ENCODE measurements at regions not wholly inside any gene's neighbourhood (a gene's known extent, or its start where the extent isn't known, plus 50 kb on each side); places are given as distances from the start of the nearest gene placed in this dataset.
"Not testable (repeated sequence)": the region's sequence is repeated elsewhere in the genome, so short reads cannot be mapped to it uniquely, and the experiment has no call there.

GRCh38 chrX:128699716-128700285, 647.6 kb upstream of the ACTRT1 start:
- ATAC-seq (ENCODE audit: low read depth in 2 of 2) (no peak), DNase-seq (no peak)
- Mint-ChIP-seq H3K27ac (no peak overlapping the region), H3K4me3 (no peak overlapping the region), H3K27me3 (no peaks in the 10 kb centered on the region), H3K4me1 (no peaks in the 10 kb centered on the region), H3K9me3 (peaks cover 0 to 5% (median 0%) of the 10 kb centered on the region in 7 donors), H3K36me3 (no peaks in the 10 kb centered on the region)
- Histone ChIP-seq H3K27ac (ENCODE audit: insufficient read depth, low read length, poor library complexity, severe bottlenecking) (no peak overlapping the region), H3K4me1 (ENCODE audit: control insufficient read depth, insufficient read depth, low read length, poor library complexity, severe bottlenecking) (no peaks in the 10 kb centered on the region), H3K27me3 (ENCODE audit: control insufficient read depth, insufficient read depth, low read length) (no peaks in the 10 kb centered on the region), H3K9me3 (ENCODE audit: control insufficient read depth in 2 of 2, low read length in 2 of 2) (no peaks in the 10 kb centered on the region), H3K4me3 (ENCODE audit: low read depth, low read length) (no peak overlapping the region), H3K36me3 (ENCODE audit: control insufficient read depth, insufficient read depth, low read length) (no peaks in the 10 kb centered on the region)

- Histone ChIP-seq H3K36me3 (ENCODE audit: control insufficient read depth, insufficient read depth, low read length) (no peaks in the 10 kb centered on the region), H3K9me3 (ENCODE audit: control insufficient read depth in 2 of 2, low read length in 2 of 2) (no peaks in the 10 kb centered on the region), H3K4me1 (ENCODE audit: control insufficient read depth, insufficient read depth, low read length, poor library complexity, severe bottlenecking) (no peaks in the 10 kb centered on the region), H3K27ac (ENCODE audit: insufficient read depth, low read length, poor library complexity, severe bottlenecking) (no peak overlapping the region), H3K27me3 (ENCODE audit: control insufficient read depth, insufficient read depth, low read length) (no peaks in the 10 kb centered on the region), H3K4me3 (ENCODE audit: low read depth, low read length) (no peak overlapping the region)
- Mint-ChIP-seq H3K9me3 (peaks cover 0 to 7% (median 0%) of the 10 kb centered on the region in 7 donors), H3K27ac (no peak overlapping the region), H3K4me3 (no peak overlapping the region), H3K4me1 (no peaks in the 10 kb centered on the region), H3K36me3 (no peaks in the 10 kb centered on the region), H3K27me3 (no peaks in the 10 kb centered on the region)
- ATAC-seq (ENCODE audit: low read depth in 2 of 2) = no peak
- no peak for DNase-seq
Observed at GRCh38 chrX:128698573-128699181, 646.5 kb upstream of the ACTRT1 start.

GRCh38 chrX:128691872-128692271, 639.7 kb upstream of the ACTRT1 start:
- Histone ChIP-seq H3K4me3 (ENCODE audit: low read depth, low read length) (no peak overlapping the region), H3K4me1 (ENCODE audit: control insufficient read depth, insufficient read depth, low read length, poor library complexity, severe bottlenecking) (no peaks in the 10 kb centered on the region), H3K36me3 (ENCODE audit: control insufficient read depth, insufficient read depth, low read length) (no peaks in the 10 kb centered on the region), H3K9me3 (ENCODE audit: control insufficient read depth in 2 of 2, low read length in 2 of 2) (no peaks in the 10 kb centered on the region), H3K27ac (ENCODE audit: insufficient read depth, low read length, poor library complexity, severe bottlenecking) (no peak overlapping the region), H3K27me3 (ENCODE audit: control insufficient read depth, insufficient read depth, low read length) (no peaks in the 10 kb centered on the region)
- Mint-ChIP-seq H3K4me3 (no peak overlapping the region), H3K4me1 (no peaks in the 10 kb centered on the region), H3K36me3 (no peaks in the 10 kb centered on the region), H3K9me3 (peaks cover 0 to 2% (median 0%) of the 10 kb centered on the region in 7 donors), H3K27ac (no peak overlapping the region), H3K27me3 (no peaks in the 10 kb centered on the region)
- DNase-seq (no peak), ATAC-seq (ENCODE audit: low read depth in 2 of 2) (no peak)

GRCh38 chrX:128685387-128685786, 633.2 kb upstream of the ACTRT1 start:
- H3K27me3 ChIP-seq (ENCODE audit: control insufficient read depth, insufficient read depth, low read length) = no peaks in the 10 kb centered on the region
- H3K9me3 ChIP-seq (ENCODE audit: control insufficient read depth in 2 of 2, low read length in 2 of 2) = no peaks in the 10 kb centered on the region
- Mint-ChIP-seq H3K9me3 (peaks cover 0 to 2% (median 0%) of the 10 kb centered on the region in 7 donors), H3K27me3 (no peaks in the 10 kb centered on the region), H3K4me1 (no peaks in the 10 kb centered on the region), H3K36me3 (no peaks in the 10 kb centered on the region), H3K4me3 (no peak overlapping the region), H3K27ac (no peak overlapping the region)
- no peaks in the 10 kb centered on the region for H3K36me3 ChIP-seq (ENCODE audit: control insufficient read depth, insufficient read depth, low read length)
- no peak overlapping the region for H3K4me3 ChIP-seq (ENCODE audit: low read depth, low read length)
- DNase-seq (no peak), ATAC-seq (ENCODE audit: low read depth in 2 of 2) (no peak)
- no peaks in the 10 kb centered on the region for H3K4me1 ChIP-seq (ENCODE audit: control insufficient read depth, insufficient read depth, low read length, poor library complexity, severe bottlenecking)
- no peak overlapping the region for H3K27ac ChIP-seq (ENCODE audit: insufficient read depth, low read length, poor library complexity, severe bottlenecking)

DNA sequence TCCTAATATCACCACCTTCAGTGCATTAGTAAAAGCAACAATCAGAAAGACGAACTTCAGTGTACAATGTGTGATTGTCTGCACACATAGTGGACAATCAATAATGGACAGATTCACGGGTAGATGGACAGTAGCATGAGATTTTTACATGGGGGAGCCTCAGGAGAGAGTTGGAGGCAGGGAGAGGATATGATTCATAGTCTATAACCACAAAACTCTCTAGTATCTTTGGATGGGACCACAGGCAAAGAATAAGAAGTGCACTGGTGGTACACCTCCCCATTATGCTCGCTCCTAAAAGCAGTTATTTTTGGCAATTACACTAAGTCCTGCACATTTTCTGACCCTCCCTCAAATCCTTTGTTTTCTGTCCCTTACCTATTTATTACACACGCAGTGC, 624.4 kb upstream of the ACTRT1 start:
- H3K27ac Mint-ChIP-seq = no peak overlapping the region
- no peaks in the 10 kb centered on the region for H3K4me1 Mint-ChIP-seq
- ATAC-seq (ENCODE audit: low read depth in 2 of 2) = no peak
- no peaks in the 10 kb centered on the region for H3K27me3 Mint-ChIP-seq
- no peak overlapping the region for H3K27ac ChIP-seq (ENCODE audit: insufficient read depth, low read length, poor library complexity, severe bottlenecking)
- no peak overlapping the region for H3K4me3 Mint-ChIP-seq
- no peak for DNase-seq
- no peaks in the 10 kb centered on the region for H3K4me1 ChIP-seq (ENCODE audit: control insufficient read depth, insufficient read depth, low read length, poor library complexity, severe bottlenecking)
- H3K27me3 ChIP-seq (ENCODE audit: control insufficient read depth, insufficient read depth, low read length) = no peaks in the 10 kb centered on the region
- H3K9me3 Mint-ChIP-seq = peaks cover 0 to 2% (median 0%) of the 10 kb centered on the region in 7 donors
- H3K9me3 ChIP-seq (ENCODE audit: control insufficient read depth in 2 of 2, low read length in 2 of 2) = no peaks in the 10 kb centered on the region
- H3K36me3 Mint-ChIP-seq = no peaks in the 10 kb centered on the region
- no peak overlapping the region for H3K4me3 ChIP-seq (ENCODE audit: low read depth, low read length)
- H3K36me3 ChIP-seq (ENCODE audit: control insufficient read depth, insufficient read depth, low read length) = no peaks in the 10 kb centered on the region

DNA sequence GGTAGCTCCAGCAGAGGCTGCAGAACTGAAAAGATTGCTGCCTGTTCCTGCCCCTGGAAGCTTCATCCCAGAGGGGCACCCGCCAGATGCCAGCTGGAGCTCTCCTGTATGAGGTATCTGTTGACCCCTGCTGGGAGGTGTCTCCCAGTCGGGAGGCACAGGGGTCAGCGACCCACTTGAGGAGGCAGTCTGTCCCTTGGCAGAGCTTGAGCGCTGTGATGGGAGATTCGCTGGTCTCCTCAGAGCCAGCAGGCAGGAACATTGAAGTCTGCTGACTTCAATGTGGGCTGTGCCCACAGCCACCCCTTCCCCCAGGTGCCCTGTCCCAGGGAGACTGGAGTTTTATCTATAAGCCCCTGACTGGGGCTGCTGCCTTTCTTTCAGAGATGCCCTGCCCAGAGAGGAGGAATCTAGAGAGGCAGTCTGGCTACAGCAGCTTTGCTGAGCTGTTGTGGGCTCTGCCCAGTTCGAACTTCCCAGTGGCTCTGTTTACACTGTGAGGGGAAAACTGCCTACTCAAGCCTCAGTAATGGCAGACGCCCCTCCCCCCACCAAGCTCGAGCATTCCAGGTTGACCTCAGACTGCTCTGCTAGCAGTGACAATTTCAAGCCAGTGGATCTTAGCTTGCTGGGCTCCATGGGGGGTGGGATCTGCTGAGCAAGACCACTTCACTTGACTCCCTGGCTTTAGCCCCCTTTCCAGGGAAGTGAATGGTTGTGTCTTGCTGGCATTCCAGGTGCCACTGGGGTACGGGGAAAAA, 622.3 kb upstream of the ACTRT1 start:
- not testable (repeated sequence) for H3K36me3 Mint-ChIP-seq; H3K4me3 ChIP-seq (ENCODE audit: low read depth, low read length); H3K27ac Mint-ChIP-seq; H3K4me1 Mint-ChIP-seq; H3K27me3 Mint-ChIP-seq; H3K27me3 ChIP-seq (ENCODE audit: control insufficient read depth, insufficient read depth, low read length); H3K4me3 Mint-ChIP-seq; H3K27ac ChIP-seq (ENCODE audit: insufficient read depth, low read length, poor library complexity, severe bottlenecking); H3K9me3 ChIP-seq (ENCODE audit: control insufficient read depth in 2 of 2, low read length in 2 of 2); ATAC-seq (ENCODE audit: low read depth in 2 of 2); DNase-seq; H3K4me1 ChIP-seq (ENCODE audit: control insufficient read depth, insufficient read depth, low read length, poor library complexity, severe bottlenecking); H3K9me3 Mint-ChIP-seq; H3K36me3 ChIP-seq (ENCODE audit: control insufficient read depth, insufficient read depth, low read length)

- Histone ChIP-seq H3K27me3 (ENCODE audit: control insufficient read depth, insufficient read depth, low read length) (no peaks in the 10 kb centered on the region), H3K36me3 (ENCODE audit: control insufficient read depth, insufficient read depth, low read length) (no peaks in the 10 kb centered on the region), H3K4me3 (ENCODE audit: low read depth, low read length) (no peak overlapping the region), H3K4me1 (ENCODE audit: control insufficient read depth, insufficient read depth, low read length, poor library complexity, severe bottlenecking) (no peaks in the 10 kb centered on the region), H3K9me3 (ENCODE audit: control insufficient read depth in 2 of 2, low read length in 2 of 2) (no peaks in the 10 kb centered on the region), H3K27ac (ENCODE audit: insufficient read depth, low read length, poor library complexity, severe bottlenecking) (no peak overlapping the region)
- DNase-seq (no peak), ATAC-seq (ENCODE audit: low read depth in 2 of 2) (no peak)
- Mint-ChIP-seq H3K4me1 (no peaks in the 10 kb centered on the region), H3K9me3 (peaks cover 0 to 3% (median 2%) of the 10 kb centered on the region in 7 donors), H3K27ac (no peak overlapping the region), H3K4me3 (no peak overlapping the region), H3K36me3 (no peaks in the 10 kb centered on the region), H3K27me3 (no peaks in the 10 kb centered on the region)
Observed at GRCh38 chrX:128664211-128664610, 612.0 kb upstream of the ACTRT1 start.
